IMR-90 (cell line): ENCODE measurements at regions not wholly inside any gene's neighbourhood (a gene's known extent, or its start where the extent isn't known, plus 50 kb on each side); places are given as distances from the start of the nearest gene placed in this dataset.

Source experiments
- ATAC-seq: fragments of 200-7000 bp; cut with Tn5 transposase; 2 replicates; pipeline ENCODE4 v1.9.1; 2020; ENCODE audit warnings: low read depth, mild to moderate bottlenecking, moderate library complexity
- BruUV-seq: library from RNA; stranded (reverse); fragments of 400-500 nt; replicated peaks from 2 replicates; lab custom pipeline; 2021; lab: Mats Ljungman, UMichigan
- CTCF ChIA-PET: fragments of 300-600 bp; formaldehyde crosslinking; extraction: SDS; loops from one replicate; lab custom pipeline; 2021; ENCODE audit warnings: antibody characterized with exemption; lab: Yijun Ruan, JAX
- POLR2A ChIA-PET: fragments of 300-600 bp; sonication (Branson Sonifier 250); formaldehyde crosslinking; loops from one replicate; lab custom pipeline; 2022; ENCODE audit warnings: antibody characterized with exemption; ENCODE audit not compliant: unreplicated experiment; lab: Charles Lee
- DNase-seq: peaks from one replicate; pipeline ENCODE4 v3.0.0; 2013
- H2AFZ ChIP-seq: replicated peaks from 2 replicates; pipeline ENCODE3; 2013; ENCODE audit warnings: low read length, mild to moderate bottlenecking; ENCODE audit not compliant: poor library complexity
- H2AK5ac ChIP-seq: 2 replicates; pipeline ENCODE4 v1.6.1; 2013; ENCODE audit warnings: low read depth, low read length, inconsistent platforms
- H2AK9ac ChIP-seq: replicated peaks from 2 replicates; pipeline ENCODE3; 2013; ENCODE audit warnings: mild to moderate bottlenecking, low read depth, low read length, moderate library complexity; ENCODE audit not compliant: poor library complexity
- H2BK120ac ChIP-seq: 2 replicates; pipeline ENCODE4 v1.6.1; 2013; ENCODE audit warnings: low read depth, low read length, inconsistent platforms
- H2BK15ac ChIP-seq: 3 replicates; pipeline ENCODE4 v1.6.1; 2013; ENCODE audit warnings: low read depth, low read length, inconsistent platforms
- H2BK20ac ChIP-seq: 2 replicates; pipeline ENCODE4 v1.6.1; 2013; ENCODE audit warnings: low read depth, mild to moderate bottlenecking, inconsistent platforms, low read length, moderate library complexity
- H2BK5ac ChIP-seq: 2 replicates; pipeline ENCODE4 v1.6.1; 2013; ENCODE audit warnings: mild to moderate bottlenecking, low read depth, low read length, inconsistent platforms; ENCODE audit not compliant: poor library complexity, severe bottlenecking
- H3K14ac ChIP-seq: replicated peaks from 2 replicates; pipeline ENCODE4 v1.6.1; 2013; ENCODE audit warnings: low read depth, low read length, inconsistent platforms
- H3K18ac ChIP-seq: 2 replicates; pipeline ENCODE4 v1.6.1; 2013; ENCODE audit warnings: low read depth, low read length, control low read depth
- H3K23ac ChIP-seq: 2 replicates; pipeline ENCODE4 v1.6.1; 2013; ENCODE audit warnings: low read depth, low read length, inconsistent platforms
- H3K27ac ChIP-seq: 2 replicates; pipeline ENCODE4 v1.5.1; 2013; ENCODE audit warnings: mild to moderate bottlenecking, control low read depth, low read length; ENCODE audit not compliant: insufficient read depth
- H3K27me3 ChIP-seq: 2 replicates; pipeline ENCODE4 v1.6.1; 2013; ENCODE audit warnings: low read length; ENCODE audit not compliant: control insufficient read depth, insufficient read depth
- H3K36me3 ChIP-seq: 2 replicates; pipeline ENCODE4 v1.6.1; 2013; ENCODE audit warnings: low read length, mixed read lengths; ENCODE audit not compliant: control insufficient read depth, insufficient read depth
- H3K4ac ChIP-seq: 2 replicates; pipeline ENCODE4 v1.6.1; 2013; ENCODE audit warnings: low read depth, low read length, inconsistent platforms
- H3K4me1 ChIP-seq: 2 replicates; pipeline ENCODE4 v1.6.1; 2013; ENCODE audit warnings: low read length, mixed read lengths; ENCODE audit not compliant: control insufficient read depth, insufficient read depth
- H3K4me2 ChIP-seq: 2 replicates; pipeline ENCODE4 v1.6.1; 2013; ENCODE audit warnings: low read depth, mild to moderate bottlenecking, control low read depth, low read length, moderate library complexity
- H3K4me3 ChIP-seq: 2 replicates; pipeline ENCODE4 v1.5.1; 2013; ENCODE audit warnings: low read depth, mild to moderate bottlenecking, control low read depth, low read length, moderate library complexity; ENCODE audit not compliant: insufficient read depth
- H3K56ac ChIP-seq: 2 replicates; pipeline ENCODE4 v1.6.1; 2013; ENCODE audit warnings: low read length, inconsistent platforms; ENCODE audit not compliant: insufficient read depth; ENCODE audit errors: extremely low read depth
- H3K79me1 ChIP-seq, 2 experiments: 2 replicates each; pipeline ENCODE4 v1.6.1; 2013; ENCODE audit warnings: low read length in 2 of 2, inconsistent platforms in 1 of 2, low read depth in 1 of 2
- H3K9ac ChIP-seq: 2 replicates; pipeline ENCODE4 v1.6.1; 2013; ENCODE audit warnings: low read depth, low read length, control low read depth
- H3K9me1 ChIP-seq: 2 replicates; pipeline ENCODE4 v1.6.1; 2013; ENCODE audit warnings: low read length, inconsistent platforms; ENCODE audit not compliant: insufficient read depth
- H3K9me3 ChIP-seq: 2 replicates; pipeline ENCODE4 v1.6.1; 2013; ENCODE audit warnings: low read length; ENCODE audit not compliant: control insufficient read depth, insufficient read depth
- H4K20me1 ChIP-seq: 2 replicates; pipeline ENCODE4 v1.6.1; 2013; ENCODE audit warnings: low read length, inconsistent platforms; ENCODE audit not compliant: insufficient read depth
- H4K5ac ChIP-seq: 2 replicates; pipeline ENCODE4 v1.6.1; 2013; ENCODE audit warnings: mild to moderate bottlenecking, low read depth, low read length, control low read depth
- H4K8ac ChIP-seq, 2 experiments: 2 replicates each; pipeline ENCODE4 v1.6.1; 2013; ENCODE audit warnings: low read depth in 2 of 2, low read length in 2 of 2, control low read depth in 1 of 2, inconsistent platforms in 1 of 2
- H4K91ac ChIP-seq: 2 replicates; pipeline ENCODE4 v1.6.1; 2013; ENCODE audit warnings: low read depth, low read length, inconsistent platforms; ENCODE audit not compliant: insufficient read depth
- CEBPB ChIP-seq: IDR thresholded peaks from 2 replicates; pipeline ENCODE4 v1.6.1; 2012; ENCODE audit warnings: low read depth, low read length, improper control_type of control experiment
- CHD1 ChIP-seq: IDR thresholded peaks from 2 replicates; pipeline ENCODE4 v1.6.1; 2012; ENCODE audit warnings: low read depth, low read length, improper control_type of control experiment
- FOS ChIP-seq: fragments of 150-350 bp; IDR thresholded peaks from 2 replicates; pipeline ENCODE4 v1.6.1; 2016; ENCODE audit warnings: low read depth, low read length
- MAFK ChIP-seq: IDR thresholded peaks from 2 replicates; pipeline ENCODE4 v1.6.1; 2012; ENCODE audit warnings: low read depth, low read length, improper control_type of control experiment
- NFE2L2 ChIP-seq: fragments of 150-350 bp; IDR thresholded peaks from 2 replicates; pipeline ENCODE4 v1.6.1; 2016; ENCODE audit warnings: low read depth, mild to moderate bottlenecking, low read length
- POLR2A ChIP-seq: IDR thresholded peaks from 2 replicates; pipeline ENCODE4 v1.6.1; 2012; ENCODE audit warnings: mild to moderate bottlenecking, low read depth, low read length
- RAD21 ChIP-seq: IDR thresholded peaks from 2 replicates; pipeline ENCODE4 v1.6.1; 2012; ENCODE audit warnings: low read length, improper control_type of control experiment
- RCOR1 ChIP-seq: IDR thresholded peaks from 2 replicates; pipeline ENCODE4 v1.6.1; 2012; ENCODE audit warnings: mild to moderate bottlenecking, low read length, improper control_type of control experiment; ENCODE audit not compliant: insufficient replicate concordance
- WGBS, 2 experiments: methylation state at CpG; one replicate each; pipeline versions ENCODE4 v1.1.5 to v1.1.7; 2013; ENCODE audit warnings: missing lambda C conversion rate in 2 of 2; ENCODE audit not compliant: insufficient read length in 1 of 2; ENCODE audit errors: extremely low coverage in 2 of 2; 5-methylcytosine and 5-hydroxymethylcytosine counted together
- dilution Hi-C: fragments of 300-500 bp; cut with HindIII; formaldehyde crosslinking; loops from one replicate; pipeline ENCODE4 v1.14.3; 2018; ENCODE audit warnings: low sequenced_read_pairs; ENCODE audit not compliant: unreplicated experiment
- in situ Hi-C: fragments of 300-500 bp; cut with MboI; formaldehyde crosslinking; loops from 3 replicates; pipeline ENCODE4 v1.14.3; 2019; ENCODE audit warnings: low sequenced_read_pairs, inconsistent platforms, mixed read lengths
- intact Hi-C: fragments of 100-400 bp; cut with micrococcal nuclease; formaldehyde crosslinking; loops from 2 replicates; pipeline ENCODE4 v1.10.0; 2022
- TF ChIP-seq, protein P1 (sequence below): fragments of 150-350 bp; IDR thresholded peaks from 2 replicates; pipeline ENCODE4 v1.6.1; 2017; ENCODE audit warnings: mild to moderate bottlenecking, antibody characterized with exemption, low read length, low read depth
- TF ChIP-seq, protein P2 (sequence below): fragments of 150-350 bp; IDR thresholded peaks from 2 replicates; pipeline ENCODE4 v1.6.1; 2016; ENCODE audit warnings: low read depth, mild to moderate bottlenecking, low read length, moderate library complexity, borderline replicate concordance

DNA sequence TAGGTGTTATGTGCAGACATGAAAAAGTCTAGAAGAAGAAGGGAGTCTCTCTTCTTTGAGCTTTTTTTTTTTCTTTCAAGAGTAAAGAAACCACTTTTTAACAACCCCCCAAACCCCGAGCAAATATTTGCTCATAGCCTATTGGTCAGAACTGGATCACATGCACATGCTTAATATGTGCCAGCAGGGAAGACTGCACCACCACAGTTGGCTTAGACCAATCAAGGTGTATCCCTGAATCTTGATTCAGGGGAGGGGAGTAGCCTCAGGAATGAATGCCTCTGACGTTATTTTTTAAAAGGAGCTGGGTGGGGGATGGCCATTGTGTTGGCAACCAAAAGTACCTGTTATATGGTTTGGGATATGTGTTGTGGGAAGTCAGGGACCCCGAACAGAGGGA, 171.4 kb upstream of the NABP1 start:
- Histone ChIP-seq H3K36me3 (no peaks in the 10 kb centered on the region), H4K8ac (no peak overlapping the region), H2AK5ac (no peak overlapping the region), H2BK120ac (no peak overlapping the region), H4K5ac (no peak overlapping the region), H3K27me3 (no peaks in the 10 kb centered on the region), H3K23ac (no peak overlapping the region), H3K79me1 (no peaks in the 10 kb centered on the region), H3K14ac (no peak overlapping the region), H4K91ac (no peak overlapping the region), H3K56ac (no peak overlapping the region), H2BK5ac (no peak overlapping the region), H3K27ac (no peak overlapping the region), H2BK20ac (no peak overlapping the region), H3K9me1 (no peaks in the 10 kb centered on the region), H3K4ac (no peak overlapping the region), H3K4me2 (no peak overlapping the region), H3K4me1 (no peaks in the 10 kb centered on the region), H3K18ac (no peak overlapping the region), H2AFZ (no peak overlapping the region), H3K9me3 (no peaks in the 10 kb centered on the region), H3K4me3 (no peak overlapping the region), H4K20me1 (no peaks in the 10 kb centered on the region), H3K9ac (no peak overlapping the region), H2AK9ac (no peak overlapping the region), H2BK15ac (no peak overlapping the region; the same call in 2 of the 3 replicates)
- POLR2A ChIA-PET: no interaction called here
- no peak for ATAC-seq
- TF ChIP-seq NFE2L2 (no peak), POLR2A (no peak), CHD1 (no peak), FOS (no peak), MAFK (no peak), RCOR1 (no peak), CEBPB (no peak), RAD21 (no peak)
- TF ChIP-seq, protein P1, sequence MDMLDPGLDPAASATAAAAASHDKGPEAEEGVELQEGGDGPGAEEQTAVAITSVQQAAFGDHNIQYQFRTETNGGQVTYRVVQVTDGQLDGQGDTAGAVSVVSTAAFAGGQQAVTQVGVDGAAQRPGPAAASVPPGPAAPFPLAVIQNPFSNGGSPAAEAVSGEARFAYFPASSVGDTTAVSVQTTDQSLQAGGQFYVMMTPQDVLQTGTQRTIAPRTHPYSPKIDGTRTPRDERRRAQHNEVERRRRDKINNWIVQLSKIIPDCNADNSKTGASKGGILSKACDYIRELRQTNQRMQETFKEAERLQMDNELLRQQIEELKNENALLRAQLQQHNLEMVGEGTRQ: no peak
- TF ChIP-seq, protein P2, sequence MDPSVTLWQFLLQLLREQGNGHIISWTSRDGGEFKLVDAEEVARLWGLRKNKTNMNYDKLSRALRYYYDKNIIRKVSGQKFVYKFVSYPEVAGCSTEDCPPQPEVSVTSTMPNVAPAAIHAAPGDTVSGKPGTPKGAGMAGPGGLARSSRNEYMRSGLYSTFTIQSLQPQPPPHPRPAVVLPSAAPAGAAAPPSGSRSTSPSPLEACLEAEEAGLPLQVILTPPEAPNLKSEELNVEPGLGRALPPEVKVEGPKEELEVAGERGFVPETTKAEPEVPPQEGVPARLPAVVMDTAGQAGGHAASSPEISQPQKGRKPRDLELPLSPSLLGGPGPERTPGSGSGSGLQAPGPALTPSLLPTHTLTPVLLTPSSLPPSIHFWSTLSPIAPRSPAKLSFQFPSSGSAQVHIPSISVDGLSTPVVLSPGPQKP: no peak
- CTCF ChIA-PET: no interaction called here
- no CpG with 5 or more reads among the region's 3 CpGs for WGBS, 2 experiments
- dilution Hi-C loops (no loop called here), intact Hi-C loops (no loop called here), in situ Hi-C loops (no loop called here)
- DNase-seq: no peak
- BruUV-seq: no TSS peak
